Activated CD4-positive, CD25-positive, alpha-beta regulatory T cell treated with anti-CD3 and anti-CD28 coated beads, Interleukin-2, amount 50 U/mL, for 24 hours (primary cell): ENCODE measurements at regions not wholly inside any gene's neighbourhood (a gene's known extent, or its start where the extent isn't known, plus 50 kb on each side); places are given as distances from the start of the nearest gene placed in this dataset.
"Not testable (repeated sequence)": the region's sequence is repeated elsewhere in the genome, so short reads cannot be mapped to it uniquely, and the experiment has no call there.

Experiments used
- ATAC-seq, 2 donors: fragments of 150-1000 bp; cut with Tn5 transposase; one replicate each; pipeline ENCODE4 v1.10.0; 2021; ENCODE audit warnings: mild to moderate bottlenecking in 1 of 2, moderate library complexity in 1 of 2

DNA sequence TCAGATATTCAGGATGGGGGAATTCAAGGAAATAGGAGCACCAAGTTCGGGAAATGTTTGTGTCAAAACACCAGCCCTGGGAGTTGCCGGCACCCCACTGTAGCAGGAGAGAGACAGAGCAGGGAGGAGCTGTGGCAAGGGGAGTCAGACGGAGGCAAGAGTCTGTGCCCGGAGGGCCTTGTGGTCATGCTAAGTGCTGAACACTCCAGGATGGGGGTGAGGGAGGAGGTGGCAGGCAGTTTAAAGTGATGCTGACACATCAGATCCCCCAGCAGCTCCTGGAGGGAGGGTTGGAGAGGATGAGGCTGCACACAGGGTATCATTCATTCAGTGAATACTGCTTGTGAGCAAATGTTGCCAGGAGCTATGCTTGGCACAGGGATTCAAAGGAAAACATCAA is 150.3 kb upstream of the ETV3 start:
- ATAC-seq, result no peak

DNA sequence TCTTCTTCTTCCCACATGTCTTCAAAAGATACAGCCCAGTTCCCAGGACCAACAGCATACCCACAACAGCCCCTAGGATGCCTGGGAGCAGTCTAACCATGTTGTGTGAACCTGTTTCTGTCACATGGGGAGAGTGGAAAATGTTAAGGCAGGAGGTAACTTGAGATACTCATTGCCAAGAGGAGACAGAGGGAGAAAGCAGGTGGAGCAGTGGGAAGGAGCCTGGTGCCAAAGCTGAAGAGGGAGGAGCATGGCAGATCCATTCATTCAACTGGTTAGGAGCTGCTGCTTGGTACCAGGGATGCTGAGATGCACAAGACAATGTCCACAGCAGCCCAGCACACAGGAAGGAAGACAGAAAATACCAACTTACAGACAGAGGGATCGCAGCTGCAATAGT is 149.8 kb upstream of the ETV3 start:
- no peak for ATAC-seq

DNA sequence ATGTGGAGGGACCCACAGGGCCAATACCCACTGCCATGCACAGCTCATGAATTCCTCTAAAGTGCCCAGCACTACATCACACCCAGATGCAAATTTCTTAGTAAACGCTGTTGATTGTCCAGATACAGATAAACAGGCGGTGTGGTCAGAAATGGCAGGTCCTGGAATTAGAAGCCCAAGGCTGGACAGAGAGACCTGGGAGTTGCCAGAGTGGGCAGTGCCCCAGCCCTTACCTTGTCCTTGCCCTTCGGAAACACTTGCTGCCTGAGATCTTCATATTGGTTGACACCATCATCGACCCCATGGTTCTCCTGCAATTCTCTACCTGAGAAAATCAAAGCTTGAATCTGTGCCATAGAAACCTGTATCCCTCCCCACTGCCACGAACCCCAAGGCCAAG is 149.3 kb upstream of the ETV3 start:
- ATAC-seq, result no peak

DNA sequence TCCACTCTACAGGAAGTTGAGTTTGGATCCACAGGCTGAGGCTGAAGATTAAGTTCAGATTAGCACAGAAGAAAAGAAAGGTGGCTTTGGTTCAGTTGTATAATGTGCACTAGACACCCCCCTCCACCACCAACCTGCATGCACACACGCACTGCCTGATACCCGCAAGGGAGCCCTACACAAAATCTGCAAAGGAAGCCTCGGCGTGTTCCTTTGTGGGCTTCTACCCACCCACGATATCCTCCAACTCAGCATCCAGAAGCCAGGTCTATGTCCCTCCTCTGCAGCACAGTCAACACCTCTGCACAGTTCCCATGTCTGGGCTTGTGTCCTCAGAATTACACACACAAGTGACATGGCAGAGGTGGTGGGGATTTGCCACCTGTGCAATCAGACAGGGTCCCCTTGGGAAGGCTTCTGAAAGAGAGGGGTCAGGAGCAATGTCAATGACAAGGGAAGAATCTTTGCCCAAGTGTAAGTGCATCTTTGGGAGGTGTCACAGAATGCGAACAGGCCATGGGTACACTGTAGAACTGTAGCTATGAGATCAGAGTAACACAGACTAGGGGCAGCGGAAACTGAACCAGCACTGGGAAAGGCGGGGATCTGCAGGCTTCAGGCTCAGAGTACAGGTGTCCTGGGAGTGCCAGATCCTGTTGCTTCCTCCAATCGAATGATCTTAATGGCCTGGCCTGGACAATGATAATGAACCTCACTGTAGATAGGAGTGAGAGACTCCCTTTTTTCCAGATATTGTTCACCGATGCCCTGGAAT is 148.6 kb upstream of the ETV3 start:
- ATAC-seq, result no peak

DNA sequence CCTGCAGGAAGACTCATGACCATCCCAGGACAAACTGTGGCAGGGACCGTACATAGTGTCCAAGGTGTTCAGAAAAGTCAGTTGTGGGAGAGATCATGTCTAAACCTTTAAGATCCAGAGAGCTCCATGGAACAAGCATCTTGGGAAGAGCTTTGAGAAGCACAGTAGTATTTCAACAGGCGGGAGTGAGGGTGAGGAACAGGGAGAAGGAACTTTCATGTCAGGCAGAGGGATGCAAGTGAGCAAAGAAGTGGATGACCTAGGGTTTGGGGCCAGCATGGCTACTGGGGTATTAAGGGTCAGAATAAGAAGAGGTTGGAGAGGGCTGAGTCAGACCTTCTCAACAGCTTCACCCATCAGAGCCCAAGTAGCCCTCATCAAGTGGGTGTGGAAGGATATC is 147.9 kb upstream of the ETV3 start:
- no peak for ATAC-seq

DNA sequence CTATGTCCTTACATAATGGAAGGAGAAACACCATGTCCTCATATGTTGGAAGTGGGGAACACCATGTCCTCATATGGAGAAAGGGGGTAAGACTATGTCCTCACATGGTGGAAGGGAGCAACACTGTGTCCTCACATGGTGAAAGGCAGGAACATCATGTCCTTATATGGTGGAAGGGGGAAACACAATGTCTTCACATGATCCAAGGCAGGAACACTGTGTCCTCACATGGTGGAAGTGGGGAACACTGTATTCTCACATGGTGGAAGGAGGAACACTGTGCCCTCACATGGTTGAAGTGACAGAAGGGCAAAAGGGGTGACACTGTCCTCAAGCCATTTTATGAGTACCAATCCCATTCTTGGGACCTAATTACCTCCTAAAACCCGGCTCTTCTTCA is 146.3 kb upstream of the ETV3 start:
- no peak for ATAC-seq

DNA sequence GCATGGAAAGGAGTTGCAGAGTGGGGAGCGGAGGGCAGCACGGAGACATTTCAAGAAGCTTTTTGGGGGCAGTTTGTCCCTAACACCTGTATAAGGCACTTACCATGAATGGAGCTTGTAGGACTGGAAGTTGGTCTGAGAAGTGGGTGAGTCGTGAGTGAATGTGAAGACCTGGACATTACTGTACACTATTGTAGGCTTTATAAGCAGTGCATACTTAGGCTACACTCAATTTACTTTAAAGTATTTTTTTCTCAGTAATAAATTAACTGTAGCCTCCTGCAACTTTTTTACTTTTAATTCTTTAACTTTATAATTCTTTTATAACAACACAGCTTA is 141.6 kb upstream of the ETV3 start:
- no peak for ATAC-seq

DNA sequence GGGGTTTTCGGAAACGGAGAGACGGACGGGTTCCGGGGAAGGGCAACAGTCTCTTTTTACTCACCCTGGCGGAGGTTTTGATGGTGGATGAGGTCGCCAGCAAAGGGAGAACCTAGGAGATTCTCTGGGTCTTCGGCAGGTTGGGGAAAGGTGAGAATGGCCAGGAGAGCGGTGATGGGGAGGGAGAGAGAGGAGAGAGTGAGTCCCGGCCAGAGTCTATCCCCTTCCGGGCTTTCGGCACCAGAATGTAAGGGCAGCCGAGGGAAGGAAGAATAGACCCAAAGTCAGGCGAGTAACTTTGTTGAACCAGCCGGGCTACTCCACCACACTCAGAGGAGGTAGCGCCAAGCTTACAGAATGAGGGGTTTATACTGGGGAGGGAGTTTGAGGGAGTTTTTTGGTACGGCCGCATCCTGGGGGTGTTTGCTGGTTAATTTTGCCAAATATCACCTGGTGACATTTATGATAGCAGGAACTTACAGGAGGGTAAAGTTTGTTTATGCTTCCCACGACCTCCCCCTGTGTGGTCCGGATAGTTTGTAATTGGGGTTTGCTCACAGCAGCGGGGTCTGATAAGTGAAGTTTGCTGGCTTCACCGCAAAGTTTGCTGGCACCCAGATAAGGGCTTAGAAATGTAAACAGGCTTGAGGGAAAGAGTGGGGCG is 141.1 kb upstream of the ETV3 start:
- no peak for ATAC-seq

DNA sequence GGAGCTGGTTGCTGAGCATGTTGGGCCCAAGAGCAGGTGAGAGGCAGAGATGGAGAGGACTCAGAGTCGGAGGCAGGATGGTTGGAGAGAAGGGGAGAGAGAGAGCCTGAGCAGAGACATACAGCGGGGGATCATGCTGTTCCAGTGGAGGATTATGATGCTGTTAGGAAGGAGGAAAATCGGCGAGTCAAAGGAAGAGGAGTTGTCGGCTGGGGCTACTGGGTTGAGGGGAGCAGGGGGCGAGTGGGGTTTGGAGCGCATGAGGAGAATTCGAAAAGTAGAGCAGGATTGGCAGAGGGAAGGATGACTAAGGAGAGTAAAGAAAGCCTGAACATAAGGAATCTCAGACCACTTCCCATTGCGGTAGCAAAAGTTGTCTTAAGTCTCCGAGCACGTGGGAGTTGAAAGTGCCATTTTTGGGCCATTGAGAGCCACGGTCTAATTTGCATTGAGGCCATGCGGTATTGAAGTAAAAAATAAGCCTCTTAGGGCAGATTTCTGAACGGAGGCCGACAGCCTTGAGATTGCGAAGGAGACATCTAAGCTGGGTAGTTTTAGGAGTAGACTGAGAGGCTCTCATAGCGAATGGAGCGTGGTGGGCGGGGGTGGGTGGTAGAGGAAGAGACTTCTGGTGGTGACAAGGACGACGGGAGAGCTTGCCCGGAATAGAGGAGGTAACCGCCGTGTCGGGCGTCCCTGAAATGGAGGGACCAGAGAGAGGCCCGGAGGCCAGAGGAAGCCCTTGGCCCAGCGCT is 140.4 kb upstream of the ETV3 start:
- ATAC-seq, result no peak

DNA sequence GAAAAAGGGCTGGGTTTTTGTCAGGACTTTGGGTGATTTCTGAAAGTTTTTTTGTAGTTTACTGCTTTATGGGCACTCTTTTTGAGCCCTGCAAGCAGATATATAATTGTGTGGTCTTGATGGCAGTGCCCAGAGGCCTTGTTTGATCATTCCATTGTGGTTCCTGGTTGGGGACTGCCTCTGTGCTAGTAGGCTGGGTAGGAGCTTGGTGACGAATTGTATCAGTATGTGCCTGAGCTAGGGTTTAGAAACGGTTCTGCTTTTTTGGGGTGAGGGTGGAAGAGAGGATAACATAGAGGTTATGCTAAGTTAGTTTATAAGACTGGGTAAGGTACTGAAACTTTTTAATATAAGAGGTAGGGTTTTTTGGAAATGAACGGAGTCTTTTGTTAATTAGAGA is 139.7 kb upstream of the ETV3 start:
- no peak for ATAC-seq

DNA sequence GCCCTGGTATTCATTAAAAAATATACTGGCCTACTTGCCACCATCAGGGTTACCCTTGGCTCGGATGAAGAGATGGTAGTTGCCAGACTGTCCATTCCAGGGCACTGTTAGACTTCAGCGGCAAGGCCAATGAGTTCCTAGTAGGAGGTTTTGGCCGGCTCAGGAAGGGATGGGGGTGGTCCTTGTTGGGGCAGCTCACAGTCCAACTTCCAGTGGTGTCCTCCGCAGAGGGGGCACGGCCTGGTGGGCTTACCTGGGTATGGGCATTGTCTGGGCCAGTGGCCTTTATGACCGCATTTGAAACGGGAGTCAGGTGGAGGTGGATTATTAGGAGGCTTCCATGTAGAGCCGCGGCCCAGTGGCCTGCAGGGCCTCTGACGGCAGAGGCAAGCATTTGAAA is 139.1 kb upstream of the ETV3 start:
- no peak for ATAC-seq

DNA sequence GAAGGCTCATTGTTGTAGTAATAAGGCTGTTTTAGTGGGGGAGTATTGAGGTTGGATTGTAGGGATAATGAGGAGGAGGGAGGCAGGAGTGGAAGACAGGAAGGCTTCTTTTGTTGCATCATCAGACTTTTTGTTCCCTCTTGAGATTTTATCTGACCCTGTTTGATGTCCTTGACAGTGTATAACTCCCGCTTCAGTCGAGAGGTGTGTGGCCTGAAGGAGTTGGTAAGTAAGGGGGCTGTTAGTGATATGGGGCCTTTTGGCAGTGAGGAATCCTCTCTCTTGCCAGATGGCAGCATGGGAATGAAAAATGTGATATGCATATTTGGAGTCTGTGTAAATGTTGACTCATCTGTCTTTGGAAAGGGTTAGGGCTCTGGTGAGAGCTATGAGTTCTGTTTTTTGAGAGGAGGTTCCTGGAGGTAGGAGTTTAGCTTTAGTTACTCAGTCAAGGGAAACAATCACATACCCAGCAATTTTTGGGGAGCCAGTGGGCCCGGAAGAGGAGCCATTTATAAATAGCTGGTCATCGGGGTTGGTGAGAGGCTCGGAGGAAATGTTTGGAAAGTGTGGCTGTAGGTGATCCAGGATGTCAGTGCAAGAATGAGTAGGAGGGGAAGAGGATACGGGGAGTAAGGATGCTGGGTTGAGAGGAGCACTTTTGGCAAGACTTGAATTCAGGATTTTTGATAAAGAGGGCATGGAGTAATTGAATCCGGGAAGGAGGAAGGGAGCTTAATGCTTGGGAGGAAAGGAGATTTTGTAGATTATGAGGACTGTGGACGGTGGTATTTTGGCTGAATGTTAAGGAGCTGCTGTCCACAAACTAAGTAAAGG is 136.7 kb upstream of the ETV3 start:
- no peak for ATAC-seq

DNA sequence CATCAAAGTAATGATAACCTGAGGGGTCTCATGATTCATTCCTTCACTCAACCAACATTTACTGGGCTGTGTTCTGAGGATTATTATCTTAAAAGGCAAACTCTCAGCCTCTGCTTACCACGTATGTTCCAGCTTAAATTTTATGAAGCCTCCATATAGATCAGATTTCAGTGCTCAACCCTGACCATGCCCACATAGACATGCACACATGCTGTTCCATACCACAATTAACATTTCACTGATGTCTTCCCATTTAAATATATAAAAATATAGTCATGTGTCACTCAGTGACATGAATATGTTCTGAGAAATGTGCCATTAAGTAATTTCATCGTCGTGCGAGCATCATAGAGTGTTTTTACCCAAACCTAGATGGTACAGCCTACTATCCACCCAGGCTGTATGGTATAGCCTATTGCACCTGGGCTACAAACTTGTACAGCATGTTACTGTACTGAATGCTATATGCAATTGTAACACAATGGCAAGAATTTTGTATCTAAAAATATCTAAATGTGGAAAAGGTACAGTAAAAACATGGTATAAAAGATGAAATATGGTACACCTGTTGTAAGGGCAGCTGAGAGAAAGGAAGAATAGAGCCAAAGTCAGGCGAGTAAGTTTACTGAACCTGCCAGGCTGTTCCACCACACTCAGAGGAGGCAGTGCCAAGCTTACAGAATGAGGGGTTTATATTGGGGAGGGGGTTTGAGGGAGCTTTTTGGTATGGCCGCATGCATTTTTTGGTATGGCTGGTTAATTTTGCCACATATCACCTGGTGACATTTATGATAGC is 134.7 kb upstream of the ETV3 start:
- no peak for ATAC-seq

DNA sequence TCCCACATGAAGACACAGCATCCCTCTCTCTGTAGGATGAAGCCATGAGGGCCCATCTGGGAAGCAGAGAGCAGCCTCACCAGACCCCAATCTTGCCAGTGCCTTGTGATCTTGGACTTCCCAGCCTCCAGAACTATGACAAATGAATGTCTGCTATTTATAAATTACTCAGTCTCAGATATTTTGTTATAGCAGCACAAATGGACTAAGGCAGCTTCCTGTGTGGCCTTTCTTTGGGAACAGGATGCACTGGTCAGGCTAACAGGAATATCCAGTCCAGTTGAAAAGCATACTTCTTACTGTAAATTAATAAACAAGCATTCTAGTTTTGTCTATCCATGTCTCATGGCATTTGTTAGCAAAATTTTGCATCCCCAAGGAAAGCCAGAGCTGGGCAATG is 134.1 kb upstream of the ETV3 start:
- ATAC-seq, result no peak

DNA sequence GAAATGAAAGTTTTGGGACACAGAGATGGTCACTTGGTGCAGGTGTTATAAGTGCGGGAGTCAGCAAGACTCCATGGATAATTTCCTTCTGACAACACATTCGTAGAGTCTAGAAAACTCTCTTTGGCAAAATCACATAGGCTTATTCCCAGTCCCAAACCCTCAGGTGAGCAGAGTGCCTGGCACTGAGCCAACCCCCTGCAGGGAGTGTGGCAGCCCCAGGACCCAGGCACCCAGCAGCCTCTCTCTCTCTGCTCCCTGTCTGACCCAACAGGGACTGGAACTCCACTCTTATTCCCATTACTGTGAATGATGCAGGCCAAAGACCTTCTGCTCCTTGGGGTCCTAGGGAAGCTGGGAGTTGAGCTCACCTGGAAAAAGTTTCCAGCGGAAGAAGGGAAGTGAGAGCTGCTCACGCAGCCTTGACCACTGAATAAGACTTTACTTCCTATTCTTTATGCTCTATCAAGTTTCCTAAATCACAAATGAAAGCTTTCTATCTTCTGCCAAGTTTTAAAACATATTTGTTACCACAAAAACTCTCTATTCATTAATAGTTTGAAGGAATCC is 132.6 kb upstream of the ETV3 start:
- no peak for ATAC-seq

DNA sequence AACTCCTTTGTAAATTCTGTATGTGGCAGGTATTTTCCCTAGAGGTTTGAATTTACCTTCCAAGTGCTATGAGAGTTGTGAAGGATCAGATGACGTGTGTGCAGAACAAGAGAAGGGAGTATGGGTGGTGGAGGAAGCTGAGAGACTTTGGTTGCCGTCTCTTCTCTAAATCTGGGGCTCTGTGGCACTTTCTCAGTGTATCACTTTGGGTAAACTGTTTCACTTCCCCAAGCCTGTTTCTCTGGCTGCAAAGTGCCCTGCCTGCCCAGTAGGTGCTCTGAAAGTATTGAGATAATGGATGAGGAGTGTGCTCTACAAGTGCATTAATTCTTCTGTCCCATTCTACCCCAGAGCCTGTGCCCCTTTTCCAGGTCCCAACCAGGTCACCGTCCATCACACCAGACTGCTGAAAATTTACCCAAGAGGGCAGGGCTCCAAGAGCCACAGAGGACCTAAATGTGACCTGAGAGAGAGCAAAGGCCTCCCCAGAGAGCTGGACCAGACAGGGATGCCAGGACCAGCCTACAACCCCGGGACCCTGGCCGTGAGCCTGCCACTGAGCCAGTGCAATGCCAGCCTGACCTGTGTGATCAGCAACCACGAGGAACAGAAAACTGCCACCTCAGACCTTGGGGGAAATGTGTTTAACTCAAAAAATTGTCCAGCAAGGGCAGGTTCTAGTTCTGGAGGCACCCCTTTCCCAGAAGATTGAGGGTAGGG is 131.6 kb upstream of the ETV3 start:
- ATAC-seq, result no peak

DNA sequence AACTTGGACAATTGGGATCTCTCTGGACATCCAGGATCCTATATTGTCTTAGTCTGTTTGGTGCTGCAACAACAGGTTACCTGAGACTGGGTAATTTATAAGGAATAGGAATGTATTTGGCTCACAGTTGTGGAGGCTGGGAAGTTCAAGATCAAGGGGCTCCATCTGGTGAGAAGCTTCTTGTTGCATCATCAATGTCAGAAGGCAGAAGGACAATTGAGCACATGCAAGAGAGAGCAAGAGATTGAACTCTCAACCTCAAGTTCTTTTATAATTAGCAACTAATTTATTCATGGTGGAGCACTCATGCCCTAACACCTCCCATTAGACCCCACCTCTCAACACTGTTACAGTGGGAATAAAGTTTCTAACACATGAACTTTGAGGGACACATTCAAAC is 124.7 kb upstream of the ETV3 start:
- ATAC-seq, result no peak

DNA sequence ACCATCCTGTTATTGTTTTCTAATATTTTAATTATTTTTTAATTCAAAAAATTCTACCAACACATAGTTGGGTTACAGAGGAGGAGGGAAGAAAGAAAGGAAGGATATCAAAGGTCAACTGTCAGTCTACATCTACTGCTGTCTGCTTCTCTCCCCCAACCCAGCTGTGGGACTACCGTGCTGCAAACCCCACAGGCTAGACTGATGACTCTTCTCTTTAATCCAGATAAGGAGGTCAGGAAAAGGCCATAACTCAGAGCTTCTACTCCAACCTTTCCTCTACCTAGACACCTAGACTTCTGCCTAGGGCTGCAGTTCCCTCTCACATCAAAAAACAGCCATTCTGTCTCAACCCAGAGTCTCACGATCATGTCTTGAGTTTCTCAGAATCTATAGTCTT is 124.2 kb upstream of the ETV3 start:
- no peak for ATAC-seq

DNA sequence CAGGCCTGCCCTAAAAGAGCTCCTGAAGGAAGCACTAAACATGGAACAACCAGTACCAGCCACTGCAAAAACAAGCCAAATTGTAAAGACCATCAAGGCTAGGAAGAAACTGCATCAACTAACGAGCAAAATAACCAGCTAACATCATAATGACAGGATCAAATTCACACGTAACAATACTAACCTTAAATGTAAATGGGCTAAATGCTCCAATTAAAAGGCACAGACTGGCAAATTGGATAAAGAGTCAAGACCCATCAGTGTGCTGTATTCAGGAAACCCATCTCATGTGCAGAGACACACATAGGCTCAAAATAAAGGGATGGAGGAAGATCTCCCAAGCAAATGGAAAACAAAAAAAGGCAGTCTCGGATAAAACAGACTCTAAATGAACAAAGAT is 117.7 kb upstream of the ETV3 start:
- not testable (repeated sequence) for ATAC-seq

DNA sequence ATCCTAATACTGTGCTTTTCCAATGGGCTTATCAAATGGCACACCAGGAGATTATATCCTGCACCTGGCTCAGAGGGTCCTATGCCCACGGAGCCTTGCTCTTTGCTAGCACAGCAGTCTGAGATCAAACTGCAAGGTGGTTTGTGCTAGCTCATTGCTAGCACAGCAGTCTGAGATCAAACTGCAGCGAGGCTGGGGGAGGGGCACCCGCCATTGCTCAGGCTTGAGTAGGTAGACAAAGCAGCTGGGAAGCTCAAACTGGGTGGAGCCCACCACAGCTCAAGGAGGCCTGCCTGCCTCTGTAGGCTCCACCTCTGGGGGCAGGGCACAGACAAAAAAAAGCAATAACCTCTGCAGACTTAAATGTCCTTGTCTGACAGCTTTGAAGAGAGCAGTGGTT is 116.0 kb upstream of the ETV3 start:
- ATAC-seq, result not testable (repeated sequence)

DNA sequence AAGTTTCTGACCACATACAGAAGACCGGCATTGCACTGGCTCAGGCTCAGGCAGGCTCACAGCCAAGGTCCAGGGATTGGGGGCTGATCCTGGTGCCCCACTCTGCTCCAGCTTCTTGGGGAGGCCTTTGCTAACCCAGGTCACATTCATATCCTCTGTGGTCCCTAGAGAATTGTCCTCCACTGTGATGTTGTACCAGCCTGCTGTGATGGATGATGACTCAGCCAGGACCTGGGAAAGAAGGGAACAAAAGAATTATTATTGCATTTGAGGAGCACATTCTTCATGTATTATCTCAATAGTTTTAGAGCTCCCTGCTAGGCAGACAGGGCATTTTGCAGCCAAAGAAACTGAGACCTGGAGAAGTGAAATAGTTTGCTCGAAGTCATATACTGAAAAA is 114.3 kb upstream of the ETV3 start:
- ATAC-seq, result no peak
